ENCODE measurements at regions not wholly inside any gene's neighbourhood (a gene's known extent, or its start where the extent isn't known, plus 50 kb on each side); places are given as distances from the start of the nearest gene placed in this dataset.

- no peak for DNase-seq
These were observed 427.1 kb downstream of the GPAM start for GRCh38 chr10:111756217-111757061.

- no peak for DNase-seq
These were observed 425.0 kb downstream of the GPAM start for GRCh38 chr10:111758593-111758992.

- DNase-seq, result no peak
These were observed 421.5 kb downstream of the GPAM start for GRCh38 chr10:111762114-111762513.

GRCh38 chr10:111765216-111765615 lies 418.3 kb downstream of the GPAM start:
- DNase-seq, result no peak

- DNase-seq, result no peak
These were observed 417.1 kb downstream of the GPAM start for GRCh38 chr10:111766464-111766863.

- DNase-seq, result no peak
These were observed 415.9 kb downstream of the GPAM start for GRCh38 chr10:111767661-111768060.

- DNase-seq, result no peak
These were observed 409.6 kb downstream of the GPAM start for GRCh38 chr10:111773950-111774349.

- no peak for DNase-seq
These were observed 409.1 kb downstream of the GPAM start for GRCh38 chr10:111774486-111774885.

- no peak for DNase-seq
These were observed 399.1 kb downstream of the GPAM start for GRCh38 chr10:111784436-111784835.

- no peak for DNase-seq
These were observed 398.6 kb downstream of the GPAM start for GRCh38 chr10:111784946-111785465.

- no peak for DNase-seq
These were observed 397.6 kb downstream of the GPAM start for GRCh38 chr10:111785921-111786320.

- DNase-seq, result no peak
These were observed 393.7 kb downstream of the GPAM start for GRCh38 chr10:111789821-111790220.

GRCh38 chr10:111801841-111802240 lies 381.7 kb downstream of the GPAM start:
- no peak for DNase-seq

- no peak for DNase-seq
These were observed 378.8 kb downstream of the GPAM start for GRCh38 chr10:111804781-111805180.

GRCh38 chr10:111811517-111811916 lies 372.0 kb downstream of the GPAM start:
- DNase-seq, result no peak

- no peak for DNase-seq
These were observed 363.1 kb downstream of the GPAM start for GRCh38 chr10:111820471-111820870.

- no peak for DNase-seq
These were observed 361.7 kb downstream of the GPAM start for GRCh38 chr10:111821871-111822270.

GRCh38 chr10:111822661-111823060 lies 360.9 kb downstream of the GPAM start:
- DNase-seq, result no peak

- DNase-seq, result no peak
These were observed 359.4 kb downstream of the GPAM start for GRCh38 chr10:111824128-111824527.

GRCh38 chr10:111830359-111830758 lies 353.2 kb downstream of the GPAM start:
- DNase-seq, result no peak

GRCh38 chr10:111831058-111831457 lies 352.5 kb downstream of the GPAM start:
- no peak for DNase-seq

GRCh38 chr10:111833251-111833650 lies 350.3 kb downstream of the GPAM start:
- DNase-seq, result no peak

GRCh38 chr10:111835574-111835973 lies 348.0 kb downstream of the GPAM start:
- DNase-seq, result no peak

- no peak for DNase-seq
These were observed 347.5 kb downstream of the GPAM start for GRCh38 chr10:111836064-111836463.

- DNase-seq, result no peak
These were observed 347.0 kb downstream of the GPAM start for GRCh38 chr10:111836571-111836970.

Measured in activated gamma-delta T cell treated with Interleukin-2 at 50 U/mL for 16 hours (primary cell).